GM11168 (cell line): ENCODE measurements at regions not wholly inside any gene's neighbourhood (a gene's known extent, or its start where the extent isn't known, plus 50 kb on each side); places are given as distances from the start of the nearest gene placed in this dataset.

Experiments used
- in situ Hi-C: fragments of 300-500 bp; cut with MboI; formaldehyde crosslinking; loops from one replicate; pipeline ENCODE4 v1.12.0; 2022; ENCODE audit warnings: low sequenced_read_pairs; ENCODE audit not compliant: unreplicated experiment

- in situ Hi-C loops, result no loop called here
Measured at GRCh38 chr14:66421990-66422946, 63.9 kb upstream of the CCDC196 start.

GRCh38 chr14:66425402-66425801, 60.8 kb upstream of the CCDC196 start:
- in situ Hi-C loops, result no loop called here

GRCh38 chr14:66426451-66426850, 59.7 kb upstream of the CCDC196 start:
- in situ Hi-C loops, result no loop called here

GRCh38 chr14:66432334-66432733, 53.8 kb upstream of the CCDC196 start:
- in situ Hi-C loops, result no loop called here

- in situ Hi-C loops, result no loop called here
Measured at GRCh38 chr14:66434464-66434863, 51.7 kb upstream of the CCDC196 start.

- in situ Hi-C loops, result no loop called here
Measured at GRCh38 chr14:66435683-66436082, 50.5 kb upstream of the CCDC196 start.
